ENCODE measurements at regions not wholly inside any gene's neighbourhood (a gene's known extent, or its start where the extent isn't known, plus 50 kb on each side); places are given as distances from the start of the nearest gene placed in this dataset.

DNA sequence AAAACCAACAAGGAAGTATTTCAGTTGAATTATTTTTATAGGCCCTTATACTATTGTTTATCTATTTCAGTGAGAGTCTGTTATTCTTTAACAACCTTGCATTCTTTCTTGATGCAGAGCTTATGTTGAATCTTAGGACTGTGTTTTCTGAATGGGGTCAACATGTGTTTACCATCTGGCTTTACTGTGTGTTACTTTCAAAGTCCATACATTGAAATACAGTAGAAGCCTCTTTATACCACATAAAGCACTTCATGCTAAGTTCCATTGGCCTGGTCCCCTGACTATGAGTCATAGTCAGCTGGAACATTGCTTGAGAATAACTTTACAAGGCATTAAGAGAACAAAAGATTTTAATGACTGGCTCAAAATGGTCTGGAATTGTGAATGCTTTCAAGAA lies 152.6 kb downstream of the GASK1B start:
- peak; percentile 84 for DNase-seq (ENCODE audit: low read depth)
- ChIA-PET CTCF (interaction anchor here (1.2 kb wide), 1 partner anchor 110 kb away, joined by 3 read pairs; no protein-coding TSS in a partner anchor), POLR2A (no interaction called here)
- Histone ChIP-seq H3K36me3 (ENCODE audit: control insufficient read depth, insufficient read depth, low read length) (no peaks in the 10 kb centered on the region), H3K27me3 (ENCODE audit: control insufficient read depth, insufficient read depth, low read length) (no peaks in the 10 kb centered on the region), H3K4me3 (ENCODE audit: low read depth, low read length) (no peak overlapping the region)
- TF ChIP-seq, protein P1, sequence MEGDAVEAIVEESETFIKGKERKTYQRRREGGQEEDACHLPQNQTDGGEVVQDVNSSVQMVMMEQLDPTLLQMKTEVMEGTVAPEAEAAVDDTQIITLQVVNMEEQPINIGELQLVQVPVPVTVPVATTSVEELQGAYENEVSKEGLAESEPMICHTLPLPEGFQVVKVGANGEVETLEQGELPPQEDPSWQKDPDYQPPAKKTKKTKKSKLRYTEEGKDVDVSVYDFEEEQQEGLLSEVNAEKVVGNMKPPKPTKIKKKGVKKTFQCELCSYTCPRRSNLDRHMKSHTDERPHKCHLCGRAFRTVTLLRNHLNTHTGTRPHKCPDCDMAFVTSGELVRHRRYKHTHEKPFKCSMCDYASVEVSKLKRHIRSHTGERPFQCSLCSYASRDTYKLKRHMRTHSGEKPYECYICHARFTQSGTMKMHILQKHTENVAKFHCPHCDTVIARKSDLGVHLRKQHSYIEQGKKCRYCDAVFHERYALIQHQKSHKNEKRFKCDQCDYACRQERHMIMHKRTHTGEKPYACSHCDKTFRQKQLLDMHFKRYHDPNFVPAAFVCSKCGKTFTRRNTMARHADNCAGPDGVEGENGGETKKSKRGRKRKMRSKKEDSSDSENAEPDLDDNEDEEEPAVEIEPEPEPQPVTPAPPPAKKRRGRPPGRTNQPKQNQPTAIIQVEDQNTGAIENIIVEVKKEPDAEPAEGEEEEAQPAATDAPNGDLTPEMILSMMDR (IDR thresholded peaks at IDR 0.05; ENCODE audit: insufficient read depth, low read depth, low read length) = no peak

DNA sequence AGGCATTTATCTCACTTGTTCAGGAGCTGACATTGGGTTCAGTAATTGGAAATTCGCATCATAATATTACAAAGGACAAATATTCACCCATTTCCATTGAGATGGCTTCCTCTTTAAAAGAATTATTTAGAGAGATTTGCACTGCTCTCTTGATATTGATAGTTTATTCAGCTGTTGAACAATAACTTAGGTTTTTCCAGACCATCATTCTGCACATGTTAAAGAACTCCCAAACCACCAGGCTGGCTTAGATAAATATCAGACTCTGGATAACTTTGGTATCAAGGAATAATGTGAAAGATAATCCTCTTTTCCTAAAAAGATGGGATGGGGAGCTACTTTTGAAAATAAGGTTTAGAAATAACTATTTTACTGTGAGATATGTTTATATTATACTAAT lies 154.0 kb downstream of the GASK1B start:
- CTCF ChIA-PET = no interaction called here
- DNase-seq (ENCODE audit: low read depth) = no peak
- TF ChIP-seq, protein P1 (IDR thresholded peaks at IDR 0.05; ENCODE audit: insufficient read depth, low read depth, low read length) = no peak

DNA sequence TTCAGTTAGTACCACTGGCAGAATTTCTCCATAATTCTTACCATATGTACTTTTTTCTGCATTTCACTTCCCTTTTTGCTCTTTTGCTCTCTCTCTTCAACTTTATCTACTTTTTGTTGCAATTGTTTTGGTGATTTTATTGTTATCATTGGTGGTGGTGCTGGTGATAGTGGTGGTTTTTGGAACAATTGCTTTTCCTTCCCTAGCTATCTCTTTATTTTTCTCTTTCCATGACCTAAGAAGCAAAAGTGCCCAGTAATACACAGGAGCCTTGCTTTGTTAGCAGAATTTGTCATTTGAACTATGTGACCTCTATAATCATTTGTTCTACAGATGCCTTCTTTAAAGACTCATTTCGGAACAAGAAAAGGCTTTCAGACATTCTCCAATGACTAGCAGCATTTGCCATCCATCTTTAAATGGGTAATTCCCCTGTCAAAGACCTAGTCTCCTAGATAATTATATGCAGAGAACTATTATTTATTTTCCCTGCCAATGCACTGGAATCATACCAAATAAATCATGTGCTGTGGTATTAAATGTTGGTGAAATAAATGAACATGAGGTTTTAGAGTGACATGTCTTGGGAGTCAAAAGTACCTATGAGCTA lies 154.5 kb downstream of the GASK1B start:
- Histone ChIP-seq H3K27me3 (ENCODE audit: control insufficient read depth, insufficient read depth, low read length) (no peaks in the 10 kb centered on the region), H3K36me3 (ENCODE audit: control insufficient read depth, insufficient read depth, low read length) (no peaks in the 10 kb centered on the region), H3K4me3 (ENCODE audit: low read depth, low read length) (no peak overlapping the region)
- DNase-seq (ENCODE audit: low read depth) = no peak
- CTCF ChIA-PET = interaction anchor here (1.3 kb wide), 1 partner anchor 20 kb away, joined by 4 read pairs; no protein-coding TSS in a partner anchor
- TF ChIP-seq, protein P1 (IDR thresholded peaks at IDR 0.05; ENCODE audit: insufficient read depth, low read depth, low read length) = no peak
- POLR2A ChIA-PET = no interaction called here

More for the DNA sequence above, 154.0 kb downstream of the GASK1B start:
- no peak overlapping the region for H3K4me3 ChIP-seq (ENCODE audit: low read depth, low read length)
- no peaks in the 10 kb centered on the region for H3K36me3 ChIP-seq (ENCODE audit: control insufficient read depth, insufficient read depth, low read length)
- H3K27me3 ChIP-seq (ENCODE audit: control insufficient read depth, insufficient read depth, low read length) = no peaks in the 10 kb centered on the region
- POLR2A ChIA-PET = no interaction called here

DNA sequence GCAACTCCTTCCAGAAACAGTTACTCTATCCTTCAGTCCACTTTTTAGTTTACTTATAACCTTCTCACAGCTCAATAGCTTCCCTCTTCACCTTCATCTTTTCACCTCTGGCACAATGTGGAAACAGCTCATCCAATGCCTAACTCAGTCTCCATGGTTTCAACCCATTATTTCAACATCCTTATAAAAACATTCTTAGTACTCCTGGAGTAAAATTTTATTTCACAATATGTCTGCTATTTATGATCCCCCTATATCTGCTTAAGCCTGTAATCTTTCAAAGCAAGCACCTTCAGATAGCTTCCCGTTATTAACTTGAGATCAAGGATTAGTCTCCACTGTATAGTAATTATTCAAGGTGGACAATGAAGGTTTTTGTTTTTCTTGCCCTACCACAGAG lies 156.3 kb downstream of the GASK1B start:
- no peak for DNase-seq (ENCODE audit: low read depth)
- Histone ChIP-seq H3K27me3 (ENCODE audit: control insufficient read depth, insufficient read depth, low read length) (no peaks in the 10 kb centered on the region), H3K36me3 (ENCODE audit: control insufficient read depth, insufficient read depth, low read length) (no peaks in the 10 kb centered on the region), H3K4me3 (ENCODE audit: low read depth, low read length) (no peak overlapping the region)
- ChIA-PET CTCF (no interaction called here), POLR2A (no interaction called here)
- TF ChIP-seq, protein P1 (IDR thresholded peaks at IDR 0.05; ENCODE audit: insufficient read depth, low read depth, low read length) = no peak

DNA sequence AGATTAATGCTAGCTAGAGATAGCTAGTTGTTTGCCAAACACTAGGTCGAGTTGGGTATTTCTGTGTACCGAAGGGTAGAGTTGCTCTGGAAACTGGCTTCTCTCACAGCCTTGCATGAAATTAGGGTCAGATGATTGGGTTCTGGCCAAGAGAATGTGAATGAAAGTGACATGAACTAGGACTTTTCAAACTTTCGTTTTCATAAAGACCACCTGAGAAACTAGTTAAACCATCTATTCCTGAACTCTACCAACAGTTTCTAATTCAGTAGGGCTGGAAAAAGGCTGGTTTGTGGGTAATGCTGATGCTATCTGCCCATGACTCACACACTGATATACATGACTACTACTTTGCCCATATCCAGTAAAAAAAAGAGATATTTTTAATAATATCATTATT lies 157.6 kb downstream of the GASK1B start:
- ChIA-PET CTCF (no interaction called here), POLR2A (no interaction called here)
- Histone ChIP-seq H3K4me3 (ENCODE audit: low read depth, low read length) (no peak overlapping the region), H3K36me3 (ENCODE audit: control insufficient read depth, insufficient read depth, low read length) (no peaks in the 10 kb centered on the region), H3K27me3 (ENCODE audit: control insufficient read depth, insufficient read depth, low read length) (no peaks in the 10 kb centered on the region)
- DNase-seq (ENCODE audit: low read depth) = no peak
- TF ChIP-seq, protein P1 (IDR thresholded peaks at IDR 0.05; ENCODE audit: insufficient read depth, low read depth, low read length) = no peak

Measured in BJ (cell line).